ENCODE measurements at regions not wholly inside any gene's neighbourhood (a gene's known extent, or its start where the extent isn't known, plus 50 kb on each side); places are given as distances from the start of the nearest gene placed in this dataset.
"Not testable (repeated sequence)": the region's sequence is repeated elsewhere in the genome, so short reads cannot be mapped to it uniquely, and the experiment has no call there.

GRCh38 chr1:187991944-187992343 is 1163.2 kb downstream of the PLA2G4A start:
- TF ChIP-seq CTCF (IDR thresholded peaks at IDR 0.05; ENCODE audit: insufficient read depth, low read length, poor library complexity, severe bottlenecking): no peak

GRCh38 chr1:187996780-187997179 is 1168.0 kb downstream of the PLA2G4A start:
- Histone ChIP-seq H3K36me3 (ENCODE audit: control insufficient read depth, insufficient read depth, low read length) (no peaks in the 10 kb centered on the region), H3K27me3 (replicated peaks; ENCODE audit: control insufficient read depth, insufficient read depth, low read length) (no peaks in the 10 kb centered on the region), H3K4me3 (replicated peaks; ENCODE audit: low read depth, low read length) (no peak overlapping the region)
- TF ChIP-seq CTCF (IDR thresholded peaks at IDR 0.05; ENCODE audit: insufficient read depth, low read length, poor library complexity, severe bottlenecking): no peak
- DNase-seq (ENCODE audit: extremely low read depth, insufficient read length): no peak

More at GRCh38 chr1:187991944-187992343, 1163.2 kb downstream of the PLA2G4A start:
- Histone ChIP-seq H3K4me3 (replicated peaks; ENCODE audit: low read depth, low read length) (no peak overlapping the region), H3K36me3 (ENCODE audit: control insufficient read depth, insufficient read depth, low read length) (no peaks in the 10 kb centered on the region), H3K27me3 (replicated peaks; ENCODE audit: control insufficient read depth, insufficient read depth, low read length) (no peaks in the 10 kb centered on the region)
- no peak for DNase-seq (ENCODE audit: extremely low read depth, insufficient read length)

GRCh38 chr1:187999973-188000372 is 1171.2 kb downstream of the PLA2G4A start:
- peak; percentile 12 for TF ChIP-seq CTCF (IDR thresholded peaks at IDR 0.05; ENCODE audit: insufficient read depth, low read length, poor library complexity, severe bottlenecking)
- no peak for DNase-seq (ENCODE audit: extremely low read depth, insufficient read length)
- Histone ChIP-seq H3K4me3 (replicated peaks; ENCODE audit: low read depth, low read length) (no peak overlapping the region), H3K27me3 (replicated peaks; ENCODE audit: control insufficient read depth, insufficient read depth, low read length) (no peaks in the 10 kb centered on the region), H3K36me3 (ENCODE audit: control insufficient read depth, insufficient read depth, low read length) (no peaks in the 10 kb centered on the region)

- not testable (repeated sequence) for DNase-seq (ENCODE audit: extremely low read depth, insufficient read length); H3K36me3 ChIP-seq (ENCODE audit: control insufficient read depth, insufficient read depth, low read length); H3K4me3 ChIP-seq (replicated peaks; ENCODE audit: low read depth, low read length); H3K27me3 ChIP-seq (replicated peaks; ENCODE audit: control insufficient read depth, insufficient read depth, low read length)
These were observed 1174.9 kb downstream of the PLA2G4A start for GRCh38 chr1:188003687-188004086.

GRCh38 chr1:188004849-188005248 is 1176.1 kb downstream of the PLA2G4A start:
- TF ChIP-seq CTCF (IDR thresholded peaks at IDR 0.05; ENCODE audit: insufficient read depth, low read length, poor library complexity, severe bottlenecking): no peak
- Histone ChIP-seq H3K27me3 (replicated peaks; ENCODE audit: control insufficient read depth, insufficient read depth, low read length) (no peaks in the 10 kb centered on the region), H3K4me3 (replicated peaks; ENCODE audit: low read depth, low read length) (no peak overlapping the region), H3K36me3 (ENCODE audit: control insufficient read depth, insufficient read depth, low read length) (no peaks in the 10 kb centered on the region)
- DNase-seq (ENCODE audit: extremely low read depth, insufficient read length): no peak

GRCh38 chr1:188006354-188006753 is 1177.6 kb downstream of the PLA2G4A start:
- Histone ChIP-seq H3K36me3 (ENCODE audit: control insufficient read depth, insufficient read depth, low read length) (no peaks in the 10 kb centered on the region), H3K27me3 (replicated peaks; ENCODE audit: control insufficient read depth, insufficient read depth, low read length) (no peaks in the 10 kb centered on the region), H3K4me3 (replicated peaks; ENCODE audit: low read depth, low read length) (no peak overlapping the region)
- no peak for TF ChIP-seq CTCF (IDR thresholded peaks at IDR 0.05; ENCODE audit: insufficient read depth, low read length, poor library complexity, severe bottlenecking)
- no peak for DNase-seq (ENCODE audit: extremely low read depth, insufficient read length)

- H3K4me3 ChIP-seq (replicated peaks; ENCODE audit: low read depth, low read length); H3K27me3 ChIP-seq (replicated peaks; ENCODE audit: control insufficient read depth, insufficient read depth, low read length); H3K36me3 ChIP-seq (ENCODE audit: control insufficient read depth, insufficient read depth, low read length); DNase-seq (ENCODE audit: extremely low read depth, insufficient read length): not testable (repeated sequence)
These were observed 1184.6 kb downstream of the PLA2G4A start for GRCh38 chr1:188013222-188013849.

Measured in GM06990 (cell line).